HG02981 (cell line): ENCODE measurements at regions not wholly inside any gene's neighbourhood (a gene's known extent, or its start where the extent isn't known, plus 50 kb on each side); places are given as distances from the start of the nearest gene placed in this dataset.
"Not testable (repeated sequence)": the region's sequence is repeated elsewhere in the genome, so short reads cannot be mapped to it uniquely, and the experiment has no call there.

Source experiments
- ATAC-seq: cut with Tn5 transposase; IDR thresholded peaks from one replicate; pipeline ENCODE4 v1.9.1; 2021; ENCODE audit warnings: mild to moderate bottlenecking, moderate library complexity; ENCODE audit not compliant: unreplicated experiment

GRCh38 chr14:55766071-55766470, 186.1 kb downstream of the KTN1 start:
- no peak for ATAC-seq

GRCh38 chr14:55767286-55767685, 187.3 kb downstream of the KTN1 start:
- ATAC-seq, result no peak

GRCh38 chr14:55769877-55770276, 189.9 kb downstream of the KTN1 start:
- ATAC-seq, result no peak

- no peak for ATAC-seq
Measured at GRCh38 chr14:55771242-55771981, 191.4 kb downstream of the KTN1 start.

GRCh38 chr14:55772486-55772885, 192.5 kb downstream of the KTN1 start:
- no peak for ATAC-seq

GRCh38 chr14:55773312-55773711, 193.3 kb downstream of the KTN1 start:
- no peak for ATAC-seq

- no peak for ATAC-seq
Measured at GRCh38 chr14:55773984-55774545, 194.1 kb downstream of the KTN1 start.

- ATAC-seq, result no peak
Measured at GRCh38 chr14:55777877-55778276, 197.9 kb downstream of the KTN1 start.

GRCh38 chr14:55780156-55780946, 200.3 kb downstream of the KTN1 start:
- ATAC-seq, result no peak

- ATAC-seq, result no peak
Measured at GRCh38 chr14:55781046-55781445, 201.0 kb downstream of the KTN1 start.

GRCh38 chr14:55782166-55782565, 202.2 kb downstream of the KTN1 start:
- no peak for ATAC-seq

- ATAC-seq, result no peak
Measured at GRCh38 chr14:55789406-55789805, 209.4 kb downstream of the KTN1 start.

- ATAC-seq, result no peak
Measured at GRCh38 chr14:55794655-55795595, 214.9 kb downstream of the KTN1 start.

- ATAC-seq, result not testable (repeated sequence)
Measured at GRCh38 chr14:55796513-55796912, 216.5 kb downstream of the KTN1 start.

GRCh38 chr14:55798406-55798805, 218.4 kb downstream of the KTN1 start:
- ATAC-seq, result no peak

- ATAC-seq, result no peak
Measured at GRCh38 chr14:55799508-55800095, 219.6 kb downstream of the KTN1 start.

- no peak for ATAC-seq
Measured at GRCh38 chr14:55800156-55800785, 220.3 kb downstream of the KTN1 start.

GRCh38 chr14:55801121-55801520, 221.1 kb downstream of the KTN1 start:
- ATAC-seq, result no peak

GRCh38 chr14:55802986-55803872, 223.2 kb downstream of the KTN1 start:
- ATAC-seq, result no peak
